ENCODE measurements at regions not wholly inside any gene's neighbourhood (a gene's known extent, or its start where the extent isn't known, plus 50 kb on each side); places are given as distances from the start of the nearest gene placed in this dataset.
"Not testable (repeated sequence)": the region's sequence is repeated elsewhere in the genome, so short reads cannot be mapped to it uniquely, and the experiment has no call there.

DNA sequence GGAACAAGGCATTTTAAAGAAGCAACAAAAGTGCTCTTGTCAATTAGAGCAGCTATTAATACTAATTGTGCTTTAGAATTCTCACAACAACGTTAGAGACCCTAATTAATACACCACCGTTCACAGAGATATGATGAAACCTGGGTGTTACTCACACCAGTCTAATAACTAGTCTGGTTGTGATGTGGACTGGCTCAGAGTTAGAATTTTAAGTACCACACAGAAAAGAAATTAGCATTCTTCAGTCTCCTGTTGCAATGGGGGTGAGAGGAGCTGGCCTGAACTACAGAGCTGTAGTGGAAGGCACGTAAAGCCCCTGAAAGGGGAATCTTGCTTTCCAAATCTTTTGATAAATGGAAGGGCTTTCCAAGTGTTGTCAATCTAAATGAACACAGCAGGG is 240.8 kb upstream of the TOX3 start:
- no peak for DNase-seq (ENCODE audit: low spot score)

GRCh38 chr16:52786091-52786490 is 239.1 kb upstream of the TOX3 start:
- DNase-seq (ENCODE audit: low spot score), result no peak

DNA sequence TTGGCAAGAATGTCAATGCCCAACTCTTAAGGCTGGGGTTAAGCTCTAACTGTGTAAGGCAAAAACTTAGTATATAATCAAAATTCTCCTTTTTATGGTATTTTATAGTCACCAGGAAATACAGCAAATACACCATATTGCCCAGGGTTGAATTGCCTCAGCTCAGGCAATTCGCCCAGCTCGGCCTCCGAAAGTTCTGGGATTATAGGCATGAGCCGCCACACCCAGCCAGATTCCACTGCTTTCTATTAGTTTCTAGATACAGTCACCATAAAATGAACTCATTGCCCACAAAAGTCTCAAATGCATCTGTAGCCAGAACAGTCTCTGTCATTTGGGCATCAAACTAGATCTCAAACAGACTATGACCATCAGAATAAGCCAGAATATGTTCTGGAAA is 238.7 kb upstream of the TOX3 start:
- no peak for DNase-seq (ENCODE audit: low spot score)

GRCh38 chr16:52783616-52784015 is 236.7 kb upstream of the TOX3 start:
- DNase-seq (ENCODE audit: low spot score), result no peak

DNA sequence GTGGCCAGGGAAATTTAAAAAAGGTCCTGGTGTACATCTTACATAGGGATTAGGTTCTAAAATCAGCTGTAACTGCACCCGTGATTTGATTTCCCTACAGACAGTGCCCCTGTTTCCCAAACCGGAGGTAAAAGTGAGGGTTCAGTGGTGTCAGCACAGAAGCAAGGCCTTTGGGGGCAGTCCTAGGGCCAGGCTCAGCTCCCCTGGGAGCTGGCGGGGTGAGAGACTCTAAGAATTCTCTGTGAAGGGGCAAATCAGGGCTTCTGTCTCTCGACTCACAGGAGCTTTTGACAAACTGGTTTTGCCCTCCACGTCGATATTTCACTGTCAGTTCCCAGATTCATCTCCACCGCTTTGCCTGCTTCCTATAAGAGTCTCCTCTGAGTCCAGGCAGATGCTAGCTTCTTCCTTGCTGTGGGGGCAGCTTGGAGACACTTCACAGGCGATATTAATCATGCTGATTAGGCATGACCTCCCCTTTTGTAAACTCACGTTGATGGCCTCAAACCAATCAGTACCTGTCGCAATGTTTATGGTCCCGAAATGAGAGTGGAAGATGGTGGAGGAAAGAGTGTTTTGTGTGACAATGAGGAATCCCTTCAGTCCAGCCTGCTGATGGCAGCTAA is 234.2 kb upstream of the TOX3 start:
- no peak for DNase-seq (ENCODE audit: low spot score)

GRCh38 chr16:52773026-52773425 is 226.1 kb upstream of the TOX3 start:
- no peak for DNase-seq (ENCODE audit: low spot score)

- DNase-seq (ENCODE audit: low spot score), result no peak
These were observed 223.9 kb upstream of the TOX3 start for GRCh38 chr16:52770828-52771227.

GRCh38 chr16:52758473-52758855 is 211.5 kb upstream of the TOX3 start:
- DNase-seq (ENCODE audit: low spot score), result no peak

DNA sequence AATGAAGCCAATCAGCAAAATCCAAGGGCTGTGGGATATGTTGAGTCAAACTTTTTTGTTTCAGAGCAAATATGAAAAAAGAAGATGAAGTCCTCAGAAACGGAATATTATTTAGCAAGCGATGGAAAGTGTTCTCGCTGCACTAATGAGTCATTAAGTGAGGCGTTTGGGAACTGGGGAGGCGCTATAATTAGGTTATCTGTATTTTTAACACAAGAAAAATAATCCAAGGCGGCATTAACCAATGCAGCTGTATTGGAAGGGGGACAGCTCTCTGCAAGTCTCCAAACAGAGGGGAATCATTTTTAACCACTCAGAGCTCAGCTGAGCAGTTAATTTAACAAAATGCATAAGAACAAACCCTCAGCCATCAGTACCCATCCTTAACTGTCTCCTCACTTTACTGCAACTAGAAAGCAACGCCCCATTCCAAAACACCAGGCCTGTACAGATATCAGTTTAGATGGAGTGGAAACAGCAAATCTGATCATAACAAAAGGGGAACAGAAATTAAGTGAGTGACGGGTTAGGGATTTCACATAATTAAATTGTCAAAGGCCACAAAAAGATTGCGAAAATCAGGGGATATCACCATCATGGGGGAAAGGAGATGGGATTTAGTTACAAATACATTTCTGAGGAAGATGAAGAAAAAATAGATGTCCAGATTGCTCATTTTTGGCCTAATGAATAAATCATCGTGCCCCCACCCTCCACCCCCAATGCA is 211.0 kb upstream of the TOX3 start:
- peak; percentile 7 for DNase-seq (ENCODE audit: low spot score)

DNA sequence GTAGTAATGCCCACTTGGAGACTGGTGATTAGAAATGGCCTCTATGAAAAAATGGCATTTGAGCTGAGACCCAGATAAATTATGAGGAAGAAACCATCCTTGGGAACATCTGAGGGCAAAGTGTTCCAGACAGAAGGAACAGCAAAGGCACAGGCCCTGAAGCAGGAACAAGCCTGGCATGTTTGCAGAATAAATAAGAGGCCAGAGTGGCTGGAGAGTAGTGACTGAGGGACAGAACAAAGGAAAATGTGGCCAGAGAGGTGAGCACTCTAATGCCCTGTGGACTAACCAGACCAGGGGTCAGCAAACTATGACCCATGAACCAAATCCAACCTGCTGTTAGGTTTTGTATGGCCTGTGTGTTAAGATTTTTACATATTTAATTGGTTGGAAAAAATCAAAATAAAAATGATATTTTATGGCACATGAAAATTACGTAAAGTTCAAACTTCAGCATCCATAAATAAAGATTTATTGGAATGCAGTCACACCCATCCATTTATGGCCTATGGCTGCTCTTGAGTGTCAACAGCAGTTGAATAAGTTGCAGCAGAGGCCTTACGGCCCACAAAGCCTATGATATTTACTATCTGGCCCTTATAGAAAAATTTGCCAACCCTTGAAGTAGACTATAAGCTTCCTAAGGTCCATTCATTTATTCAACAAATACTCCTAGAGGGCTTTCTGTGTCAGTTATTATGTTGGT is 210.0 kb upstream of the TOX3 start:
- DNase-seq (ENCODE audit: low spot score), result no peak

DNA sequence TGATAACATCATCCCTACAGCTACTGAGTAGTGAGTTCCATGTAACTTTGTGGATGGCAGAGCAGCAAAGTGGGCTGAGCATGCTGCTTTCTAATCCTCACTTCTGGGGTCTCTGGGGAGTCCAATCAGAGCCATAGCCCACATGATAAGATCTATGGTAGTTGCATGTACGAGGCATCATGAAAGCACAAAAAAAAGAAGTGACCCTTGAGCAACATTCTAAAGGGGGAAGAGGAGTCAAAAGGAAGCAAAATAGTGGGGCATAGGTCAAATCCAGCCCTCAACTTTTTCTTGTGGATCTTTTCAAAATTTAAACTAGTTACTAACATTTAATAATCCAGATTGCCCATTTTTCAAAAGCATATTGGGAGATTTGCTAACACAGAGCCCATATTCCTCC is 208.5 kb upstream of the TOX3 start:
- no peak for DNase-seq (ENCODE audit: low spot score)

- no peak for DNase-seq (ENCODE audit: low spot score)
These were observed 204.1 kb upstream of the TOX3 start for GRCh38 chr16:52751035-52751434.

GRCh38 chr16:52748741-52749140 is 201.8 kb upstream of the TOX3 start:
- no peak for DNase-seq (ENCODE audit: low spot score)

DNA sequence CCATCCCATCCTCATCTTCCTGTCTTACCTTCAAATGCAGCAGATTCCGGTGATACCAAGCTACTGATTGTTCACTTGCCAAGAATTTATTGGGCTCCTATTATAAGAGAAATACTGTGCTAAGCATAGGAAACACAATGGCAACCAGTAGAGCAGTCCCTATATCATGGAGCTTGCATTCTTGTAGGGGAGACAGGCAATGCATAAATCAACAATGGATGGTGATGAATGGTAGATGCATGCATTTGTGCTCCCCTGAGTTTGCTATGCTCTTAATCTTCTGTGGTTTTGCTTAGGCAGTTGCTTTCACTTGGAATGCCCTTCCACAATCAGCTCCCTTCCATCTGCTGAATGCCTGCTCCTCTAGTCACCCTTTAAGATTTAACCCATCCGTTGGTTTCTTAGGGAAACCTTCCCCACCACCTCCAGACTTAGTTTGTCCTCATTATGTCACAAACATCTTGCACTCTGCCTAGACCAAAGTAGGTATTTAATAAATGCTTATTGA is 200.2 kb upstream of the TOX3 start:
- DNase-seq (ENCODE audit: low spot score), result no peak

GRCh38 chr16:52743707-52744106 is 196.8 kb upstream of the TOX3 start:
- DNase-seq (ENCODE audit: low spot score), result no peak

GRCh38 chr16:52742608-52743170 is 195.7 kb upstream of the TOX3 start:
- no peak for DNase-seq (ENCODE audit: low spot score)

DNA sequence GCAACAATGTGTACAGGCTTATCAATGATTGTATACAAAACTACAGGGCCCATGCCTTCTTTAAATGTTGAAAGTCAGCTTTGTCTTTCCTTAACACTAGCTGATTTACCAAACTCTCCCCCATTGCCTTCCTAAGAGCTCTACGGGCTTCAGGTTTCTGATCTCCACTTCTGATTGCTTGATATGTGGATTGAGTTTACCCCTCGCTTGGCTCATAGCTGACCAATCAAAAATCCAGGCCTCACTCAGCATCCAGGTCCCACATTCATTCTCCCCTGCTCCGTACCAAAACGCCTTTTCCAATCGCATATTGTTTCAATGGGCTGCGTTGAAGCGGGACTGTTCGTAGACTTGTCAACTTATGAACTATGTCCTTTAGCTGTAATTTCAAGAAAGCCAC is 195.1 kb upstream of the TOX3 start:
- DNase-seq (ENCODE audit: low spot score), result no peak

GRCh38 chr16:52741351-52741750 is 194.4 kb upstream of the TOX3 start:
- DNase-seq (ENCODE audit: low spot score), result no peak

DNA sequence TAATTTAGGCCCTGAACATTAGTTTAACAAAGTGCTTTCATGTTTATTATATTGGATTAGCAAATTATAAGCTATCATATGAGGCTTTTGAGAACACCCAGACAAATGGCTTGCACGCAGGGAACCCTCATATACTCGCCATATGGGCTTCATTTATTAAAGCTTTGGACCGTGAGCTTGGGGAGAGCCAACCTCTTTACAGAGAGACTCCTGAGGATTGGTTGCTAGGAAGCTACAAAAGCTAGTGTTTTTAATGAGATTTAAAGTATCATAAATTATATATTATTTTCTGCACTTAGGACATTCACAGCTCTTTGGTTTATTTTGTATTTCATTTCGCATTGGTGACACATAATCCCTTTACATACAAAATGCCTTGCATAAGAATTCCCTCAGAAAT is 193.8 kb upstream of the TOX3 start:
- DNase-seq (ENCODE audit: low spot score), result no peak

DNA sequence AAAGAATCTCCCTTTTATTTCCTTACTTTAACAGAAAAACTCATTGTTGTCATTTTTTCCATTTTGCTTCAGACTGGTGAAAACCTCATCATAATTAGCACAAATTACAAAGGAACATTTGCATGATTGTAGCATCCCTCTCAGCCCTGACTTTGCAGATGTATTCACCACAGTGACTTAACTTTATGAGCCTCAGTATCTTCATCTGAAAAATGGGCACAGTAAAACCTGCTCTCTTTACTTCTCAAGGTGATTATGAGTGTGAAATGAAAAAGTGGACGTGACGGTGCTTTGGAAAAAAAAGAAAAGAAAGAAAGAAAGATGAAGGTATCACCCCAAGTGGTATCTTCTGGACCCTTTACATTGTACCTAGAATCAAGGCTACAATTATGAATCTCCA is 193.4 kb upstream of the TOX3 start:
- DNase-seq (ENCODE audit: low spot score), result no peak

- DNase-seq (ENCODE audit: low spot score), result not testable (repeated sequence)
These were observed 192.0 kb upstream of the TOX3 start for GRCh38 chr16:52738992-52739391.

DNA sequence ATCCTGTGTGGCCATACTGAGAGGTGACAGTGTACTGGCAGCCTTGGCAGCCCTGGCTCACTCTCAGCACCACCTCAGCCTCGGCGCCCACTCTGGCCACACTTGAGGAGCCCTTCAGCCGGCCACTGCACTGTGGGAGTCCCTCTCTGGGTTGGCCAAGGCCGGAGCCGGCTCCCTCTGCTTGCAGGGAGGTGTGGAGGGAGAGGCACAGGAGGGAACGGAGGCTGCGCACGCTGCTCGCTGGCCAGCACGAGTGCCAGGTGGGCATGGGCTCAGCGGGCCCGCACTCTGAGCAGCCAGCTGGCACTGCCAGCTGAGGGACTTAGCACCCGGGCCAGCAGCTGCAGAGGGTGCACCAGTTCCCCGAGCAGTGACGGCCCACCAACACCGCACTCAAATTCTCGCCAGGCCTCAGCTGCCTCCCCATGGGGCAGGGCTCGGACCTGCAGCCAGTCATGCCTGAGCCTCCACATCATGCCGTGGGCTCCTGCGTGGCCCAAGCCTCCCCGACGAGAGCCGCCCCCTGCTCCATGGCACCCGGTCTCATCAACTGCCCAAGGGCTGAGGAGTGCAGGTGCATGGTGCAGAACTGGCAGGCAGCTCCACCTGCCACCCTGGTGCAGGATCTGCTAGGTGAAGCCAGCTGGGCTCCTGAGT is 184.4 kb upstream of the TOX3 start:
- no peak for DNase-seq (ENCODE audit: low spot score)
